NOMO-1 treated with DMSO at 0.1 percent for 48 hours (cell line): ENCODE measurements at regions not wholly inside any gene's neighbourhood (a gene's known extent, or its start where the extent isn't known, plus 50 kb on each side); places are given as distances from the start of the nearest gene placed in this dataset.

ENCODE experiments used
- DNase-seq: peaks from one replicate; lab custom pipeline; 2025; ENCODE audit not compliant: unreplicated experiment; lab: John Stamatoyannopoulos, UW

GRCh38 chr7:85464042-85464651 lies 277.3 kb upstream of the SEMA3D start:
- DNase-seq = no peak

- no peak for DNase-seq
These were observed 275.8 kb upstream of the SEMA3D start for GRCh38 chr7:85462671-85463070.

GRCh38 chr7:85457911-85458310 lies 271.1 kb upstream of the SEMA3D start:
- no peak for DNase-seq

GRCh38 chr7:85456254-85456653 lies 269.4 kb upstream of the SEMA3D start:
- DNase-seq = no peak

- no peak for DNase-seq
These were observed 268.0 kb upstream of the SEMA3D start for GRCh38 chr7:85454904-85455303.

GRCh38 chr7:85452674-85453073 lies 265.8 kb upstream of the SEMA3D start:
- DNase-seq = no peak

- no peak for DNase-seq
These were observed 262.6 kb upstream of the SEMA3D start for GRCh38 chr7:85449478-85449877.

- no peak for DNase-seq
These were observed 260.1 kb upstream of the SEMA3D start for GRCh38 chr7:85447004-85447403.

GRCh38 chr7:85426487-85426960 lies 239.7 kb upstream of the SEMA3D start:
- DNase-seq = no peak

GRCh38 chr7:85424298-85424697 lies 237.4 kb upstream of the SEMA3D start:
- DNase-seq = no peak

- DNase-seq = no peak
These were observed 236.5 kb upstream of the SEMA3D start for GRCh38 chr7:85423209-85423895.

GRCh38 chr7:85415743-85416142 lies 228.9 kb upstream of the SEMA3D start:
- DNase-seq = no peak

GRCh38 chr7:85413718-85414117 lies 226.9 kb upstream of the SEMA3D start:
- no peak for DNase-seq

GRCh38 chr7:85412912-85413311 lies 226.1 kb upstream of the SEMA3D start:
- no peak for DNase-seq

- DNase-seq = no peak
These were observed 220.5 kb upstream of the SEMA3D start for GRCh38 chr7:85407391-85407790.

GRCh38 chr7:85405016-85405902 lies 218.4 kb upstream of the SEMA3D start:
- no peak for DNase-seq

- DNase-seq = no peak
These were observed 209.8 kb upstream of the SEMA3D start for GRCh38 chr7:85396676-85397075.

GRCh38 chr7:85392789-85393188 lies 205.9 kb upstream of the SEMA3D start:
- DNase-seq = no peak

- no peak for DNase-seq
These were observed 205.5 kb upstream of the SEMA3D start for GRCh38 chr7:85392326-85392725.

GRCh38 chr7:85386460-85386859 lies 199.6 kb upstream of the SEMA3D start:
- DNase-seq = no peak

- no peak for DNase-seq
These were observed 197.5 kb upstream of the SEMA3D start for GRCh38 chr7:85384392-85384791.

GRCh38 chr7:85381212-85381611 lies 194.4 kb upstream of the SEMA3D start:
- DNase-seq = no peak
